Tibial nerve (tissue), 4 donors: ENCODE measurements at regions not wholly inside any gene's neighbourhood (a gene's known extent, or its start where the extent isn't known, plus 50 kb on each side); places are given as distances from the start of the nearest gene placed in this dataset.

Source experiments
- DNase-seq, 2 donors: peaks; one replicate each; pipeline ENCODE4 v3.0.0-alpha.2; 2019; ENCODE audit warnings: low spot score in 2 of 2
- H3K27ac ChIP-seq, 4 donors: fragments of 200-600 bp; sonication (generic) in 3 of 4; one replicate each; pipeline ENCODE4 v1.5.1; 2017 to 2019; ENCODE audit warnings: mild to moderate bottlenecking in 1 of 4
- H3K27me3 ChIP-seq, 2 donors: fragments of 200-600 bp; sonication (generic) in 1 of 2; one replicate each; pipeline versions ENCODE4 v1.5.1 to v1.6.0; 2017 to 2019
- H3K36me3 ChIP-seq, 3 donors: fragments of 200-600 bp; sonication (generic); one replicate each; pipeline ENCODE4 v1.5.1; 2018 to 2019
- H3K4me1 ChIP-seq, 4 donors: fragments of 200-600 bp; sonication (generic) in 3 of 4; one replicate each; pipeline ENCODE4 v1.5.1; 2017 to 2019
- H3K4me3 ChIP-seq, 4 donors: fragments of 200-600 bp; sonication (generic) in 3 of 4; one replicate each; pipeline ENCODE4 v1.5.1; 2017 to 2019; ENCODE audit warnings: mild to moderate bottlenecking in 1 of 4, moderate library complexity in 1 of 4
- H3K9me3 ChIP-seq, 4 donors: fragments of 200-600 bp; sonication (generic) in 3 of 4; one replicate each; pipeline ENCODE4 v1.5.1; 2017 to 2019
- CTCF ChIP-seq, 5 experiments: fragments of 200-600 bp in 3 of 5; fragments of 450-650 bp in 2 of 5; sonication (generic) in 3 of 5; IDR thresholded peaks; one replicate each; pipeline ENCODE4 v1.5.1; 2016 to 2019; ENCODE audit warnings: antibody characterized with exemption in 5 of 5, mild to moderate bottlenecking in 3 of 5, moderate library complexity in 2 of 5
- EP300 ChIP-seq, 2 donors: sonication (generic); formaldehyde crosslinking; IDR thresholded peaks; one replicate each; pipeline ENCODE4 v1.6.1; 2017; ENCODE audit warnings: antibody characterized with exemption in 2 of 2, mild to moderate bottlenecking in 1 of 2
- POLR2A ChIP-seq, 2 donors: fragments of 450-650 bp; IDR thresholded peaks; one replicate each; pipeline ENCODE4 v1.6.1; 2017; ENCODE audit warnings: antibody characterized with exemption in 2 of 2, mild to moderate bottlenecking in 2 of 2, moderate library complexity in 2 of 2
- whole genome bisulfite sequencing, 2 donors: methylation state at CpG; one replicate each; pipeline ENCODE4 v1.1.5; 2018; 5-methylcytosine and 5-hydroxymethylcytosine counted together

GRCh38 chr13:42389041-42389440 lies 117.1 kb downstream of the AKAP11 start:
- H3K36me3 ChIP-seq, result no peaks in the 10 kb centered on the region
- no peak overlapping the region for H3K27ac ChIP-seq
- DNase-seq, result no peak
- no peaks in the 10 kb centered on the region for H3K27me3 ChIP-seq
- no peaks in the 10 kb centered on the region for H3K4me1 ChIP-seq
- TF ChIP-seq POLR2A (IDR thresholded peaks at IDR 0.05), result no peak
- TF ChIP-seq EP300 (IDR thresholded peaks at IDR 0.05), result no peak
- TF ChIP-seq CTCF (IDR thresholded peaks at IDR 0.05), result no peak
- H3K9me3 ChIP-seq, result no peaks in the 10 kb centered on the region
- H3K4me3 ChIP-seq, result no peak overlapping the region

- H3K27ac ChIP-seq, result no peak overlapping the region
- no peak overlapping the region for H3K4me3 ChIP-seq
- TF ChIP-seq POLR2A (IDR thresholded peaks at IDR 0.05), result no peak
- TF ChIP-seq EP300 (IDR thresholded peaks at IDR 0.05), result no peak
- TF ChIP-seq CTCF (IDR thresholded peaks at IDR 0.05), result no peak
- no peaks in the 10 kb centered on the region for H3K36me3 ChIP-seq
- H3K9me3 ChIP-seq, result no peaks in the 10 kb centered on the region
- no peak for DNase-seq
- WGBS, 2 donors, result 50 to 79% methylated on average over 1 of the region's 1 CpG
- H3K4me1 ChIP-seq, result peaks cover 0 to 7% (median 0%) of the 10 kb centered on the region in 4 donors
- H3K27me3 ChIP-seq, result no peaks in the 10 kb centered on the region
Observed at GRCh38 chr13:42392180-42392579, 120.2 kb downstream of the AKAP11 start.

- no peak overlapping the region for H3K4me3 ChIP-seq
- no peak for DNase-seq
- H3K27me3 ChIP-seq, result no peaks in the 10 kb centered on the region
Observed at GRCh38 chr13:42392716-42393572, 121.0 kb downstream of the AKAP11 start.

DNA sequence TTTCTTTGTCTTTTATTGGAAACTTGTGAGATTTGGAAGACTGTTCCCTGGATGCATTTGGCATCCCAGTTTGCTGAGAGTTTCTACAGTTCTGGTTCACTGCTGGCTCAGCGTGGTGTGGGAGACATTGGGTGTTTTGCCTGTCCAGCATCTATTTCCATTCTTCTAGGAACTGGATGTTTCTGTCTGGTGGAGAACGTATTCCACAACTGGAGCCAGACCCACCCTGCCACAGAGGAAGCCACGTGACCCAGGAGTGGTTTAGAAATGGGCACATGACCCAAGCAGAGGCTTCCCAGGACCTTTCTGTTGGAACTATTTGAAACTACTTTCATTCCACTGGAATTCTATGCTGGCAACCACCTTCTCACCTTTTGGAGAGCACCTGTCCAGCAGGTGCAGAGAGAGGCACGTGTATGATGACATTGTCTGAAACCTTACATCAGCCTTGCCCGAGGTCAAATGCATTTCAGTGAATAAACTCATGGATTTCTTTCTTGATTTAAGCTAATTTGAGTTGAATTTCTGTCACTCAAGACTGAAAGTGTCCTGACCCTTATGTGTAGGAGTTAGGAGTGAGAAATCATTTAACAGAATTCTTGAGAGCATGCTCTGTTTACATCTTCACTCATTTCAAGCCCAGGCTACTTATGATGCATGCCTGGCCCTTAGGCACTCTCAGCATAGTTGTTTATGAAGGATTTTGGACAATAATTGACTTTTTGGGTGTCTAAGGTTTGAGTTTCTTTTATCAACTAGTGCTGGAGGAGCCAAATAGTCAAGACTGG lies 121.8 kb downstream of the AKAP11 start:
- Histone ChIP-seq H3K27ac (no peak overlapping the region), H3K9me3 (no peaks in the 10 kb centered on the region), H3K4me1 (peaks cover 0 to 7% (median 0%) of the 10 kb centered on the region in 4 donors), H3K27me3 (no peaks in the 10 kb centered on the region), H3K4me3 (no peak overlapping the region), H3K36me3 (no peaks in the 10 kb centered on the region)
- WGBS, 2 donors, result 58 to 83% methylated on average over 5 of the region's 5 CpGs
- DNase-seq, result no peak
- TF ChIP-seq EP300 (IDR thresholded peaks at IDR 0.05) (no peak), CTCF (IDR thresholded peaks at IDR 0.05) (no peak), POLR2A (IDR thresholded peaks at IDR 0.05) (no peak)

More at GRCh38 chr13:42392716-42393572, 121.0 kb downstream of the AKAP11 start:
- Histone ChIP-seq H3K27ac (peak overlapping the region in 1 of 4 donors; percentile 19), H3K36me3 (no peaks in the 10 kb centered on the region), H3K9me3 (no peaks in the 10 kb centered on the region), H3K4me1 (peaks cover 0 to 7% (median 0%) of the 10 kb centered on the region in 4 donors)
- TF ChIP-seq POLR2A (IDR thresholded peaks at IDR 0.05), result no peak
- no peak for TF ChIP-seq CTCF (IDR thresholded peaks at IDR 0.05)
- no peak for TF ChIP-seq EP300 (IDR thresholded peaks at IDR 0.05)
- 73 to 78% methylated on average over 6 of the region's 6 CpGs for WGBS, 2 donors

DNA sequence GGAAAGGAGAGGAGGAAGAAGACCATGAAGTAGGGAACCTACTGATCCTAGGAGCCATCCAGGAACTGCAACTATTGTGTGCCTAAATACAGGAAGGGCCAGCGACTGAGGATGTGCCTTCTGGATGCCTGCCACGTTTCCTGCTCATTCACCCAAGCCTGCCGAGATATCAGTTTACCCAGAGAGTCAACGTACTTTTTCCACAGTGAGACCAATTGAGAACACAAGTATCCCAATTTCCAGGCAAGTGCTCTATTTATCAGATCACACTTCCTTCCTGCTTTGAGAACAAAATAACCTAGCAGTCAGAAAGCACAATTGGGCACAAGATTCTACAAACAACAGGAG lies 122.4 kb downstream of the AKAP11 start:
- WGBS, 2 donors, result 73% methylated on average over 4 of the region's 4 CpGs
- TF ChIP-seq CTCF (IDR thresholded peaks at IDR 0.05) (no peak), POLR2A (IDR thresholded peaks at IDR 0.05) (no peak), EP300 (IDR thresholded peaks at IDR 0.05) (no peak)
- Histone ChIP-seq H3K4me1 (peaks cover 0 to 7% (median 0%) of the 10 kb centered on the region in 4 donors), H3K36me3 (no peaks in the 10 kb centered on the region), H3K4me3 (no peak overlapping the region), H3K9me3 (no peaks in the 10 kb centered on the region), H3K27ac (no peak overlapping the region), H3K27me3 (no peaks in the 10 kb centered on the region)
- DNase-seq, result no peak
